ENCODE measurements at regions not wholly inside any gene's neighbourhood (a gene's known extent, or its start where the extent isn't known, plus 50 kb on each side); places are given as distances from the start of the nearest gene placed in this dataset.

DNA sequence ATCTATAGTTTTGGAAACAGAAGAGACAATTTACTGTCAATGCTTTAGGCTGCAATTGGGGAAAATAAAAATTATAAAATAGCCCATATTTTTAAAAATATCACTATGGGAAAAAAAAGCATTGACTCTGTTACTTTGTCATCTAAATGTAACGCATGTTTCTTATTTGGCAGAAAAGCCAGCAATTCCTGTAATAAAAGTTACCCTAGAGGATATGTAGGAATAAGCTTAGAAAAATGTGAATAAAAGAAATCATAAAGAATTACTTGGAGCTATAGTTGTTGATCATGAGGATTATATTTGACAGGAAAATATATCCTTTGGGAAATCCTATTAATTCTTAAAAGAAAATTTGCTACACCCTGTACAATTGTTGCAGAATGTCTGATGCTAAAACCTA is 515.4 kb upstream of the IL12A start:
- TF ChIP-seq, protein P1, sequence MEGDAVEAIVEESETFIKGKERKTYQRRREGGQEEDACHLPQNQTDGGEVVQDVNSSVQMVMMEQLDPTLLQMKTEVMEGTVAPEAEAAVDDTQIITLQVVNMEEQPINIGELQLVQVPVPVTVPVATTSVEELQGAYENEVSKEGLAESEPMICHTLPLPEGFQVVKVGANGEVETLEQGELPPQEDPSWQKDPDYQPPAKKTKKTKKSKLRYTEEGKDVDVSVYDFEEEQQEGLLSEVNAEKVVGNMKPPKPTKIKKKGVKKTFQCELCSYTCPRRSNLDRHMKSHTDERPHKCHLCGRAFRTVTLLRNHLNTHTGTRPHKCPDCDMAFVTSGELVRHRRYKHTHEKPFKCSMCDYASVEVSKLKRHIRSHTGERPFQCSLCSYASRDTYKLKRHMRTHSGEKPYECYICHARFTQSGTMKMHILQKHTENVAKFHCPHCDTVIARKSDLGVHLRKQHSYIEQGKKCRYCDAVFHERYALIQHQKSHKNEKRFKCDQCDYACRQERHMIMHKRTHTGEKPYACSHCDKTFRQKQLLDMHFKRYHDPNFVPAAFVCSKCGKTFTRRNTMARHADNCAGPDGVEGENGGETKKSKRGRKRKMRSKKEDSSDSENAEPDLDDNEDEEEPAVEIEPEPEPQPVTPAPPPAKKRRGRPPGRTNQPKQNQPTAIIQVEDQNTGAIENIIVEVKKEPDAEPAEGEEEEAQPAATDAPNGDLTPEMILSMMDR (IDR thresholded peaks at IDR 0.05 in 2 of 3, conservative IDR thresholded peaks at IDR 0.05 in 1 of 3; ENCODE audit: borderline replicate concordance in 1 of 3, insufficient read depth in 1 of 3, low read depth in 2 of 3, low read length in 2 of 3) = no peak
- no peak for TF ChIP-seq POLR2A (IDR thresholded peaks at IDR 0.05; ENCODE audit: borderline replicate concordance, extremely low read depth, insufficient read depth, insufficient read length)

Measured in HCT116 (cell line).